ENCODE measurements at regions not wholly inside any gene's neighbourhood (a gene's known extent, or its start where the extent isn't known, plus 50 kb on each side); places are given as distances from the start of the nearest gene placed in this dataset.

DNA sequence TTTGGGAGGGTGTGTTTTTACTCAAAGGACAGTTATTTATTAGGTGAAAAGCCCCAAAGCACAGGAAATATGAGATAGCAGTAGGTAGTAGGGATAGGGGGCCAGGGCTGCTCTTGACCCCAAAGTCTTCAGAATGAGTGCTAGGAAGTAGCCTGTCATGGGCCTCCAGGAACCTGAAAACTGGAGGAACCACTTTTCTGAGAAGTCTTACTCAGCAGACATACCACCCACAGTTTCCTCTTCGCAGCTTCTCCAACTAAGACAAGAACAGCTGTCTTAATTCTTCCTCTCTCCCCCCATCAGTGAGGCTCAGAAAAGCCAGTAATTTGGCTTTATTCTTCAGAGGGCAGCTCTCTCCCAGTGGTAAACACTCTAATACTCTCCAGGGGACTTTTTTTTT lies 84.0 kb upstream of the CTSC start:
- TF ChIP-seq TARDBP (IDR thresholded peaks at IDR 0.05) (no peak), FOXA1 (IDR thresholded peaks at IDR 0.05) (no peak), FOXM1 (IDR thresholded peaks at IDR 0.05; ENCODE audit: borderline replicate concordance) (no peak), SP1 (IDR thresholded peaks at IDR 0.05) (no peak), ARNT (IDR thresholded peaks at IDR 0.05) (no peak), FOXK2 (IDR thresholded peaks at IDR 0.05) (no peak), BHLHE40 (IDR thresholded peaks at IDR 0.05; ENCODE audit: borderline replicate concordance) (no peak), HDGF (IDR thresholded peaks at IDR 0.05; ENCODE audit: borderline replicate concordance) (no peak), CTBP1 (IDR thresholded peaks at IDR 0.05; ENCODE audit: borderline replicate concordance) (no peak), SUZ12 (IDR thresholded peaks at IDR 0.05) (no peak), ZNF384 (IDR thresholded peaks at IDR 0.05) (no peak), NFRKB (IDR thresholded peaks at IDR 0.05) (no peak)

Data from HEK293T (cell line).